ENCODE measurements at regions not wholly inside any gene's neighbourhood (a gene's known extent, or its start where the extent isn't known, plus 50 kb on each side); places are given as distances from the start of the nearest gene placed in this dataset.
"Not testable (repeated sequence)": the region's sequence is repeated elsewhere in the genome, so short reads cannot be mapped to it uniquely, and the experiment has no call there.

- H3K4me3 Mint-ChIP-seq, result no peak overlapping the region
- no peaks in the 10 kb centered on the region for H3K9me3 ChIP-seq (ENCODE audit: control insufficient read depth, low read length, poor library complexity, severe bottlenecking)
- no peak for DNase-seq
- no peak for ATAC-seq
- H3K4me1 Mint-ChIP-seq, result peaks cover 3% of the 10 kb centered on the region
- H3K27ac Mint-ChIP-seq, result no peak overlapping the region
- peaks cover 38% of the 10 kb centered on the region for H3K27me3 Mint-ChIP-seq
- H3K36me3 Mint-ChIP-seq (ENCODE audit: low read depth), result peaks cover 6% of the 10 kb centered on the region
Measured at GRCh38 chrX:2576793-2577192, 76.0 kb upstream of the DHRSX start.

- peaks cover 20% of the 10 kb centered on the region for H3K27me3 Mint-ChIP-seq
- H3K4me1 Mint-ChIP-seq, result peaks cover under 1% of the 10 kb centered on the region
- no peaks in the 10 kb centered on the region for H3K9me3 ChIP-seq (ENCODE audit: control insufficient read depth, low read length, poor library complexity, severe bottlenecking)
- H3K27ac Mint-ChIP-seq, result no peak overlapping the region
- peaks cover 4% of the 10 kb centered on the region for H3K36me3 Mint-ChIP-seq (ENCODE audit: low read depth)
- ATAC-seq (no peak), DNase-seq (no peak)
- no peak overlapping the region for H3K4me3 Mint-ChIP-seq
Measured at GRCh38 chrX:2574271-2574670, 73.5 kb upstream of the DHRSX start.

- H3K36me3 Mint-ChIP-seq (ENCODE audit: low read depth), result peaks cover 3% of the 10 kb centered on the region
- H3K4me3 Mint-ChIP-seq, result no peak overlapping the region
- no peak for ATAC-seq
Measured at GRCh38 chrX:2572740-2573139, 72.0 kb upstream of the DHRSX start.

GRCh38 chrX:2568125-2568524 is 67.3 kb upstream of the DHRSX start:
- Mint-ChIP-seq H3K27ac (no peak overlapping the region), H3K27me3 (peaks cover 6% of the 10 kb centered on the region), H3K4me1 (no peaks in the 10 kb centered on the region), H3K4me3 (no peak overlapping the region), H3K36me3 (ENCODE audit: low read depth) (no peaks in the 10 kb centered on the region)
- ATAC-seq (no peak), DNase-seq (no peak)
- no peaks in the 10 kb centered on the region for H3K9me3 ChIP-seq (ENCODE audit: control insufficient read depth, low read length, poor library complexity, severe bottlenecking)

More at GRCh38 chrX:2572740-2573139, 72.0 kb upstream of the DHRSX start:
- no peak overlapping the region for H3K27ac Mint-ChIP-seq
- H3K9me3 ChIP-seq (ENCODE audit: control insufficient read depth, low read length, poor library complexity, severe bottlenecking), result no peaks in the 10 kb centered on the region
- no peak for DNase-seq
- H3K27me3 Mint-ChIP-seq, result peaks cover 5% of the 10 kb centered on the region
- no peaks in the 10 kb centered on the region for H3K4me1 Mint-ChIP-seq

GRCh38 chrX:2566055-2566454 is 65.3 kb upstream of the DHRSX start:
- Mint-ChIP-seq H3K27me3 (peaks cover 6% of the 10 kb centered on the region), H3K4me1 (no peaks in the 10 kb centered on the region), H3K4me3 (no peak overlapping the region), H3K27ac (no peak overlapping the region), H3K36me3 (ENCODE audit: low read depth) (no peaks in the 10 kb centered on the region)
- H3K9me3 ChIP-seq (ENCODE audit: control insufficient read depth, low read length, poor library complexity, severe bottlenecking), result no peaks in the 10 kb centered on the region
- DNase-seq, result no peak
- no peak for ATAC-seq

- Mint-ChIP-seq H3K4me1 (no peaks in the 10 kb centered on the region), H3K36me3 (ENCODE audit: low read depth) (no peaks in the 10 kb centered on the region), H3K4me3 (no peak overlapping the region), H3K27ac (no peak overlapping the region), H3K27me3 (peaks cover 5% of the 10 kb centered on the region)
- DNase-seq, result no peak
- ATAC-seq, result no peak
- no peaks in the 10 kb centered on the region for H3K9me3 ChIP-seq (ENCODE audit: control insufficient read depth, low read length, poor library complexity, severe bottlenecking)
Measured at GRCh38 chrX:2561456-2561855, 60.7 kb upstream of the DHRSX start.

DNA sequence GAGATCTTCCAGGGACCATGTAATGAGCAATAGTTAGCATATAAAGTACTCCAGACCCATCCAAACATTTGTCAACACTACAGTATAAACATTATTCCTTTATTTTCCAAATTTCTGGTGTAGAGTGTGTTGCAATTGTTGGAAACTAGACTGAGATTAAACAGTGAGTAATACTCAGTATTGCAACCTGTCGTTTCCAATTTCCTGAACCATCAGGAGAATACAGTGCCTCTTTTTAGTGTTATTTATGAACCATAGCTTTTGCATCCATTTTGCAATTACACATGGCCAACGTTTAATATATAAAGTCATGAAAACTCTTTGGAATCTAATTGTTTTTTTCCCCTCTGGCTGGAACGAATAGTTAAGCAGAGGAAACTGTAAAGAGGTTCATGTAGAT is 58.3 kb upstream of the DHRSX start:
- H3K36me3 Mint-ChIP-seq (ENCODE audit: low read depth), result no peaks in the 10 kb centered on the region
- H3K4me1 Mint-ChIP-seq, result no peaks in the 10 kb centered on the region
- no peak for ATAC-seq
- no peak overlapping the region for H3K27ac Mint-ChIP-seq
- peaks cover 12% of the 10 kb centered on the region for H3K27me3 Mint-ChIP-seq
- H3K4me3 Mint-ChIP-seq, result no peak overlapping the region
- no peak for DNase-seq
- peaks cover 4% of the 10 kb centered on the region for H3K9me3 ChIP-seq (ENCODE audit: control insufficient read depth, low read length, poor library complexity, severe bottlenecking)

- H3K27me3 Mint-ChIP-seq, result peaks cover 18% of the 10 kb centered on the region
- no peak overlapping the region for H3K4me3 Mint-ChIP-seq
- H3K36me3 Mint-ChIP-seq (ENCODE audit: low read depth), result no peaks in the 10 kb centered on the region
- H3K4me1 Mint-ChIP-seq, result no peaks in the 10 kb centered on the region
- DNase-seq (no peak), ATAC-seq (no peak)
- H3K27ac Mint-ChIP-seq, result no peak overlapping the region
- H3K9me3 ChIP-seq (ENCODE audit: control insufficient read depth, low read length, poor library complexity, severe bottlenecking), result peaks cover 4% of the 10 kb centered on the region
Measured at GRCh38 chrX:2554891-2555290, 54.1 kb upstream of the DHRSX start.

DNA sequence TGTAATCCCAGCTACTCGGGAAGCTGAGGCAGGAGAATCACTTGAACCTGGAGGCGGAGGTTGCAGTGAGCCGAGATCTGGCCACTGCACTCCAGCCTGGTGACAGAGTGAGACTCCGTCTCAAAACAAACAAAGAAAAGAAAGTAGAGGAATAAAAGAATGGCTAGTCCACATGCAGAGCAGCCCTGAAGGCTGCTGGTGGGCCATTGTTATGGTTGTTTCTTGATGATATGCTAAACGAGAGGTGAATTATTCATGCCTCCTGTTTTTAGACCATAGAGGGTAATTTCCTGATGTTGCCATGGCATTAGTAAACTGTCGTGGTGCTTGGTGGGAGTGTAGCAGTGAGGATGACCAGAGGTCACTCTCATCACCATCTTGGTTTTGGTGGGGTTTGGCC is 53.3 kb upstream of the DHRSX start:
- not testable (repeated sequence) for H3K27ac Mint-ChIP-seq; H3K4me1 Mint-ChIP-seq; H3K9me3 ChIP-seq (ENCODE audit: control insufficient read depth, low read length, poor library complexity, severe bottlenecking); H3K4me3 Mint-ChIP-seq; DNase-seq; H3K36me3 Mint-ChIP-seq (ENCODE audit: low read depth); ATAC-seq
- peaks cover 18% of the 10 kb centered on the region for H3K27me3 Mint-ChIP-seq

DNA sequence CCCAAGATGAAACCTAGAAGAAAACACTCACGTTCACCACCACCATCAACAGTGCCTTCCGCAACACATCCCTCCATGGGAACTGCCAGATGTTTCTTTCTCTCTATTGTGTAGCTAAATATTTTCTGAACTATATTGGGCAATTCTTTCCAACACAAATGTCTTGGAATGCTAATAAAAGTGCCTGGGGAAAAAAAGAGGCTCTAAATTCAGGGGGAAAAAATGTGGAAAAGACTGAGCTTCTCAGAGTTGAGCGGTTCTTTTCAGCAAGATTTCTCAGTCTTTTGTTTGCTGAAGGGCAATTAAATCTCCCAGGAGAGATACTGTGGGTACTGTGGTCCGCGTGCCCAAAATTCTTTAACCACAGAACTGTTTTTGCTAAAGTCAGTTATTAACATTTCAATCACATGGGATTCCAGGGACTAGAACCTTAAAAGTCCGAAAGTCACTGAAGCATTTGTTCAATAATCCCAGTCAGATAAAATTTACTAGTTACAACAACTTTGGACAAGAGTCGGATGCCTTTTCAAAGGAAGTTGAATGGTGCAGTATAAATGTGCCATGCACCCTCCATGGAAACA is 51.9 kb upstream of the DHRSX start:
- H3K27ac Mint-ChIP-seq, result no peak overlapping the region
- H3K4me1 Mint-ChIP-seq, result no peaks in the 10 kb centered on the region
- no peak for DNase-seq
- H3K9me3 ChIP-seq (ENCODE audit: control insufficient read depth, low read length, poor library complexity, severe bottlenecking), result peaks cover 4% of the 10 kb centered on the region
- no peak overlapping the region for H3K4me3 Mint-ChIP-seq
- ATAC-seq, result no peak
- H3K36me3 Mint-ChIP-seq (ENCODE audit: low read depth), result no peaks in the 10 kb centered on the region
- H3K27me3 Mint-ChIP-seq, result peaks cover 20% of the 10 kb centered on the region

GRCh38 chrX:2550328-2551020 is 49.7 kb upstream of the DHRSX start:
- H3K27ac Mint-ChIP-seq, result no peak overlapping the region

More at GRCh38 chrX:2550328-2551020, 49.7 kb upstream of the DHRSX start:
- peaks cover 4% of the 10 kb centered on the region for H3K9me3 ChIP-seq (ENCODE audit: control insufficient read depth, low read length, poor library complexity, severe bottlenecking)
- ATAC-seq (no peak), DNase-seq (no peak)
- no peaks in the 10 kb centered on the region for H3K36me3 Mint-ChIP-seq (ENCODE audit: low read depth)
- peaks cover 18% of the 10 kb centered on the region for H3K27me3 Mint-ChIP-seq
- H3K4me3 Mint-ChIP-seq, result no peak overlapping the region
- no peaks in the 10 kb centered on the region for H3K4me1 Mint-ChIP-seq
